CD4-positive, alpha-beta T cell (primary cell): ENCODE measurements at regions not wholly inside any gene's neighbourhood (a gene's known extent, or its start where the extent isn't known, plus 50 kb on each side); places are given as distances from the start of the nearest gene placed in this dataset.

Experiments
- ATAC-seq: fragments of 200-7000 bp; cut with Tn5 transposase; one replicate; pipeline ENCODE4 v1.10.0; 2022; ENCODE audit warnings: mild to moderate bottlenecking; ENCODE audit not compliant: poor library complexity
- CTCF ChIA-PET: fragments of 350-600 bp; sonication (Branson Sonifier 250); formaldehyde crosslinking; loops from one replicate; lab custom pipeline; 2021; ENCODE audit warnings: antibody characterized with exemption, inconsistent platforms; lab: Charles Lee
- POLR2A ChIA-PET: fragments of 350-600 bp; sonication (Branson Sonifier 250); formaldehyde crosslinking; loops from one replicate; lab custom pipeline; 2021; ENCODE audit warnings: antibody characterized with exemption, inconsistent platforms; lab: Charles Lee
- DNase-seq, 14 experiments: peaks; one replicate each; pipeline ENCODE4 v3.0.0-alpha.2; 2013 to 2020; ENCODE audit warnings: mixed read lengths in 2 of 14
- H3K27ac ChIP-seq, 2 donors: one replicate each; pipeline versions ENCODE4 v1.5.1 to v1.7.0; 2013; ENCODE audit warnings: low read length in 2 of 2, low read depth in 1 of 2, mild to moderate bottlenecking in 1 of 2
- H3K27me3 ChIP-seq, 2 experiments: 1 replicate in 1 of 2; 2 replicates in 1 of 2; pipeline versions ENCODE4 v1.6.1 to v1.7.0; 2013; ENCODE audit warnings: low read length in 2 of 2, control low read depth in 1 of 2, mild to moderate bottlenecking in 1 of 2, moderate library complexity in 1 of 2; ENCODE audit not compliant: insufficient read depth in 2 of 2, control insufficient read depth in 1 of 2
- H3K36me3 ChIP-seq: one replicate; pipeline ENCODE4 v1.6.1; 2013; ENCODE audit warnings: low read length, control low read depth; ENCODE audit not compliant: insufficient read depth
- H3K4me1 ChIP-seq: one replicate; pipeline ENCODE4 v1.6.1; 2013; ENCODE audit warnings: low read length, control low read depth; ENCODE audit not compliant: insufficient read depth
- H3K4me3 ChIP-seq: one replicate; pipeline ENCODE4 v1.5.1; 2013; ENCODE audit warnings: mild to moderate bottlenecking, low read length, moderate library complexity
- H3K9me3 ChIP-seq, 2 experiments: 1 replicate in 1 of 2; 2 replicates in 1 of 2; pipeline versions ENCODE4 v1.6.1 to v1.7.0; 2013; ENCODE audit warnings: low read length in 2 of 2, mild to moderate bottlenecking in 2 of 2, control low read depth in 1 of 2, moderate library complexity in 1 of 2; ENCODE audit not compliant: control insufficient read depth in 1 of 2, insufficient read depth in 1 of 2
- H3K27ac Mint-ChIP-seq: one replicate; pipeline ENCODE4 v1.8.0; 2020; ENCODE audit warnings: mixed read lengths
- H3K27me3 Mint-ChIP-seq: one replicate; pipeline ENCODE4 v1.8.0; 2021; ENCODE audit warnings: mixed read lengths
- H3K36me3 Mint-ChIP-seq: one replicate; pipeline ENCODE4 v1.8.0; 2021; ENCODE audit warnings: low read depth, mixed read lengths
- H3K4me1 Mint-ChIP-seq: one replicate; pipeline ENCODE4 v1.8.0; 2021; ENCODE audit warnings: low read depth, mixed read lengths
- H3K4me3 Mint-ChIP-seq: one replicate; pipeline ENCODE4 v1.8.0; 2020; ENCODE audit warnings: mild to moderate bottlenecking, mixed read lengths
- H3K9me3 Mint-ChIP-seq: one replicate; pipeline ENCODE4 v1.8.0; 2020; ENCODE audit warnings: mixed read lengths
- intact Hi-C, 2 experiments: fragments of 100-400 bp; cut with DNase I in 1 of 2; cut with micrococcal nuclease in 1 of 2; formaldehyde crosslinking; loops; one replicate each; pipeline versions ENCODE4 v1.15.1 to v1.9.0; 2023 to 2025; cut with DNase I, micrococcal nuclease
- TF ChIP-seq, protein P1 (sequence below): fragments of 200-600 bp; IDR thresholded peaks from one replicate; pipeline ENCODE4 v1.8.0; 2022; ENCODE audit warnings: antibody characterized with exemption, mild to moderate bottlenecking

GRCh38 chr1:186616511-186616910 is 63.7 kb downstream of the PTGS2 start:
- H3K36me3 Mint-ChIP-seq = no peaks in the 10 kb centered on the region

GRCh38 chr1:186615332-186615731 is 64.9 kb downstream of the PTGS2 start:
- no peaks in the 10 kb centered on the region for H3K36me3 Mint-ChIP-seq
- peaks cover 4% of the 10 kb centered on the region for H3K27me3 Mint-ChIP-seq
- intact Hi-C loops = no loop called here
- Histone ChIP-seq H3K27ac (no peak overlapping the region), H3K27me3 (no peaks in the 10 kb centered on the region), H3K4me3 (no peak overlapping the region), H3K4me1 (peaks cover 20% of the 10 kb centered on the region), H3K36me3 (no peaks in the 10 kb centered on the region), H3K9me3 (no peaks in the 10 kb centered on the region)
- H3K9me3 Mint-ChIP-seq = no peaks in the 10 kb centered on the region
- H3K4me1 Mint-ChIP-seq = peaks cover 41% of the 10 kb centered on the region
- ChIA-PET POLR2A (no interaction called here), CTCF (no interaction called here)
- peak overlapping the region; percentile 3 for H3K27ac Mint-ChIP-seq
- no peak for DNase-seq
- TF ChIP-seq, protein P1, sequence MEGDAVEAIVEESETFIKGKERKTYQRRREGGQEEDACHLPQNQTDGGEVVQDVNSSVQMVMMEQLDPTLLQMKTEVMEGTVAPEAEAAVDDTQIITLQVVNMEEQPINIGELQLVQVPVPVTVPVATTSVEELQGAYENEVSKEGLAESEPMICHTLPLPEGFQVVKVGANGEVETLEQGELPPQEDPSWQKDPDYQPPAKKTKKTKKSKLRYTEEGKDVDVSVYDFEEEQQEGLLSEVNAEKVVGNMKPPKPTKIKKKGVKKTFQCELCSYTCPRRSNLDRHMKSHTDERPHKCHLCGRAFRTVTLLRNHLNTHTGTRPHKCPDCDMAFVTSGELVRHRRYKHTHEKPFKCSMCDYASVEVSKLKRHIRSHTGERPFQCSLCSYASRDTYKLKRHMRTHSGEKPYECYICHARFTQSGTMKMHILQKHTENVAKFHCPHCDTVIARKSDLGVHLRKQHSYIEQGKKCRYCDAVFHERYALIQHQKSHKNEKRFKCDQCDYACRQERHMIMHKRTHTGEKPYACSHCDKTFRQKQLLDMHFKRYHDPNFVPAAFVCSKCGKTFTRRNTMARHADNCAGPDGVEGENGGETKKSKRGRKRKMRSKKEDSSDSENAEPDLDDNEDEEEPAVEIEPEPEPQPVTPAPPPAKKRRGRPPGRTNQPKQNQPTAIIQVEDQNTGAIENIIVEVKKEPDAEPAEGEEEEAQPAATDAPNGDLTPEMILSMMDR = no peak
- no peak for ATAC-seq
- peak overlapping the region; percentile 22 for H3K4me3 Mint-ChIP-seq

More at GRCh38 chr1:186616511-186616910, 63.7 kb downstream of the PTGS2 start:
- Mint-ChIP-seq H3K27me3 (no peaks in the 10 kb centered on the region), H3K4me1 (peaks cover 53% of the 10 kb centered on the region), H3K4me3 (no peak overlapping the region), H3K27ac (no peak overlapping the region), H3K9me3 (no peaks in the 10 kb centered on the region)
- H3K9me3 ChIP-seq = no peaks in the 10 kb centered on the region
- H3K27ac ChIP-seq = no peak overlapping the region
- ChIA-PET CTCF (no interaction called here), POLR2A (no interaction called here)
- no peaks in the 10 kb centered on the region for H3K27me3 ChIP-seq
- DNase-seq (no peak), ATAC-seq (no peak)
- peaks cover 23% of the 10 kb centered on the region for H3K4me1 ChIP-seq
- H3K36me3 ChIP-seq = no peaks in the 10 kb centered on the region
- intact Hi-C loops = no loop called here
- H3K4me3 ChIP-seq = no peak overlapping the region
- TF ChIP-seq, protein P1 = no peak

GRCh38 chr1:186611156-186611555 is 69.1 kb downstream of the PTGS2 start:
- Histone ChIP-seq H3K27me3 (no peaks in the 10 kb centered on the region), H3K36me3 (no peaks in the 10 kb centered on the region), H3K4me3 (no peak overlapping the region), H3K4me1 (peaks cover 11% of the 10 kb centered on the region), H3K9me3 (no peaks in the 10 kb centered on the region), H3K27ac (no peak overlapping the region)
- DNase-seq (peak in 2 of 14 experiments; percentile 7 to 27), ATAC-seq (no peak)
- no peak overlapping the region for H3K4me3 Mint-ChIP-seq
- H3K9me3 Mint-ChIP-seq = no peaks in the 10 kb centered on the region
- peaks cover 19% of the 10 kb centered on the region for H3K4me1 Mint-ChIP-seq
- no peaks in the 10 kb centered on the region for H3K36me3 Mint-ChIP-seq
- no peak overlapping the region for H3K27ac Mint-ChIP-seq
- CTCF ChIA-PET = interaction anchor here (0.6 kb wide), 1 partner anchor 24 kb away, joined by 3 read pairs; no protein-coding TSS in a partner anchor
- TF ChIP-seq, protein P1 = no peak
- intact Hi-C loops = no loop called here
- POLR2A ChIA-PET = no interaction called here
- H3K27me3 Mint-ChIP-seq = peaks cover 21% of the 10 kb centered on the region
